Natural killer cell treated with Interleukin-12 subunit alpha and Interleukin-12 subunit beta and Interleukin-15 and Interleukin-18, amount 100 ng/mL, for 72 hours (primary cell): ENCODE measurements at regions not wholly inside any gene's neighbourhood (a gene's known extent, or its start where the extent isn't known, plus 50 kb on each side); places are given as distances from the start of the nearest gene placed in this dataset.
"Not testable (repeated sequence)": the region's sequence is repeated elsewhere in the genome, so short reads cannot be mapped to it uniquely, and the experiment has no call there.

Source experiments
- ATAC-seq, 2 donors: fragments of 150-1000 bp; cut with Tn5 transposase in 1 of 2; sonication (Bioruptor Pico), chemical (Tn5 transposase) in 1 of 2; 2 replicates each; pipeline ENCODE4 v1.10.0; 2021
- DNase-seq: peaks from one replicate; pipeline ENCODE4 v3.0.0; 2022; ENCODE audit warnings: low spot score
- H3K27ac Mint-ChIP-seq, 2 donors: 1 replicate in 1 of 2; 2 replicates in 1 of 2; pipeline ENCODE4 v1.8.0; 2022; ENCODE audit warnings: mixed read lengths in 2 of 2, mild to moderate bottlenecking in 1 of 2, moderate library complexity in 1 of 2
- H3K27me3 Mint-ChIP-seq, 2 donors: 1 replicate in 1 of 2; 2 replicates in 1 of 2; pipeline ENCODE4 v1.8.0; 2022; ENCODE audit warnings: mixed read lengths in 2 of 2
- H3K36me3 Mint-ChIP-seq: one replicate; pipeline ENCODE4 v1.8.0; 2022; ENCODE audit warnings: mixed read lengths
- H3K4me1 Mint-ChIP-seq, 2 donors: 1 replicate in 1 of 2; 2 replicates in 1 of 2; pipeline ENCODE4 v1.8.0; 2022; ENCODE audit warnings: low read depth in 2 of 2, mixed read lengths in 2 of 2, mild to moderate bottlenecking in 1 of 2
- H3K4me3 Mint-ChIP-seq: one replicate; pipeline ENCODE4 v1.8.0; 2022; ENCODE audit warnings: mixed read lengths
- H3K9me3 Mint-ChIP-seq: 2 replicates; pipeline ENCODE4 v1.8.0; 2022; ENCODE audit warnings: mixed read lengths

DNA sequence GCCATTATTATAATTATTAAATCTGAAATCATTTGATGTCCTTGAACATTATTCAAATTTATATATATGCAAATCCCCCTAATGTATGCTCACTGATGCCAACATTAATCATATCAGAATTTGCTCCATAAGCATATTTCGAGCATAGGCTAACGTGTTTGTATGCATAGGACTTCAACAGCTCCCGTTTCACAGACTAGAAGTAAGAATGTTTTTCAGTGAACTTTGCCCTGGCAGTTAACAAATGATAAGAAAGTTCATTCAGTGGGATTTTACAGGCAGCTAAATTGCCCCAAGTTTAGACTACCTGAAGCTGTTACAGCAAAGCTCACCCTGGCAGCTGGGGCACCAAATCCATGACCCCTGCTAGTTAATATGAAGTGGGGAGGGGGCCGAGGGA lies 272.0 kb downstream of the LNPK start:
- Mint-ChIP-seq H3K4me1 (no peaks in the 10 kb centered on the region), H3K36me3 (no peaks in the 10 kb centered on the region), H3K9me3 (peaks cover 3% of the 10 kb centered on the region), H3K27me3 (peaks cover 7 to 9% of the 10 kb centered on the region in 2 donors), H3K27ac (no peak overlapping the region), H3K4me3 (no peak overlapping the region)
- DNase-seq (no peak), ATAC-seq (no peak)

GRCh38 chr2:175729049-175729706 lies 272.9 kb downstream of the LNPK start:
- ATAC-seq = no peak
- H3K36me3 Mint-ChIP-seq = no peaks in the 10 kb centered on the region

GRCh38 chr2:175728032-175728431 lies 274.0 kb downstream of the LNPK start:
- Mint-ChIP-seq H3K9me3 (peaks cover 3% of the 10 kb centered on the region), H3K4me1 (no peaks in the 10 kb centered on the region), H3K4me3 (no peak overlapping the region), H3K27me3 (peaks cover 4 to 14% of the 10 kb centered on the region in 2 donors), H3K27ac (no peak overlapping the region), H3K36me3 (no peaks in the 10 kb centered on the region)
- ATAC-seq (no peak), DNase-seq (no peak)

More at GRCh38 chr2:175729049-175729706, 272.9 kb downstream of the LNPK start:
- Mint-ChIP-seq H3K27ac (no peak overlapping the region), H3K4me1 (no peaks in the 10 kb centered on the region), H3K27me3 (peaks cover 7 to 14% of the 10 kb centered on the region in 2 donors), H3K9me3 (peaks cover 3% of the 10 kb centered on the region), H3K4me3 (no peak overlapping the region)
- no peak for DNase-seq

DNA sequence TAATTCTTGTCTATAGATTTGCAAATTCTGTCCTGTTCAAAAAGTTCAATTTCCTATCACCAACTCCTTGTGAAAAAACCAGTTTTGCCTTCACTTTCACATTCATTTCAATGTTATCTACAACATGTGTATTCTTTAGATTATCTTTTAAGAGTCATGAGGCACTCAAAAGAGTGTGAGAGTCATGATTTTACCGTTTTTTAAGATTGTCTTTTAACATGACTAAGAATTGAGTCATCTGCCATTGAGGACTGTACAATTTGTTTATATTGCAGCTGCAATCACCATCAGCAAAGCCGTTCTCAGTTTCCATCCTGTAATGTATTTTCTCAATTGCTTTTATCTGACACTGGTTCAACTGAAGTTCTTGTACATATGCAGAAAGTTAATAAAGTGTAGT lies 275.8 kb downstream of the LNPK start:
- DNase-seq (no peak), ATAC-seq (no peak)
- Mint-ChIP-seq H3K4me3 (no peak overlapping the region), H3K36me3 (no peaks in the 10 kb centered on the region), H3K27me3 (peaks cover 2 to 14% of the 10 kb centered on the region in 2 donors), H3K27ac (no peak overlapping the region), H3K9me3 (peaks cover 7% of the 10 kb centered on the region), H3K4me1 (no peaks in the 10 kb centered on the region)

DNA sequence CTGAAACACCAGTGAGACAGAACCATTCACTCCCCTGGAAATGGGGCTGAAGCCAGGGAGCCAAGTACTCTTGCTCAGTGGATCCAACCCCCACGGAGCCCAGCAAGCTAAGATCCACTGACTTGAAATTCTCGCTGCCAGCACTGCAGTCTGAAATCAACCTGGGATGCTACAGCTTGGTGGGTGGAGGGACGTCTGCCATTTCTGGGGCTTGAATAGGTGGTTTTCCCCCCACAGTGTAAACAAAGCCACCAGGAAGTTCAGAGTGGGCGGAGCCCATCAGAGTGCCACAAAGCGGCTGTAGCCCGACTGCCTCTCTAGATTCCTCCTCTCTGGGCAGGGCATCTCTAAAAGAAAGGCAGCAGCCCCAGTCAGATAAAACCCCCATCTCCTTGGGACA lies 292.8 kb downstream of the LNPK start:
- Mint-ChIP-seq H3K4me3 (no peak overlapping the region), H3K9me3 (no peaks in the 10 kb centered on the region), H3K4me1 (no peaks in the 10 kb centered on the region), H3K27me3 (peaks cover 16 to 37% of the 10 kb centered on the region in 2 donors), H3K36me3 (no peaks in the 10 kb centered on the region), H3K27ac (no peak overlapping the region)
- DNase-seq (no peak), ATAC-seq (no peak)

DNA sequence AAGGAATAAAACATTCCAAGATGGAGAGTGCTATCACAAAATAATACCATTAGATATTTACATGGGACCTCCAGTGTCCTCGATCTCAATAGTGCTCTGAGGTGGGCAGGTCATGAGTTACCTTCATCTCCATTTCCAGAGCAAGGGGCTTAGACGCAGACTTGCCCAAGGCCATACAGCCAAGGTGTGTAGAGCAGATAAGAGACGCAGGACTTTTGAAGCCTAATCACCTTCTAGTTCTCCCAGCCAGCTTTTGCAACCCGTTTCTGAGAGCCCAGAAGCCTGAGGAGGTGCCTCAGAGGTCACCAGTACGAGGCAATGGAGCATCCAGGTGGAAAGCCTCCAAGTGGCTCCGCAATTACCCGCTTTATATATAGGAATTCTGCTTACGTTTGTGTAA lies 294.7 kb downstream of the LNPK start:
- no peaks in the 10 kb centered on the region for H3K9me3 Mint-ChIP-seq
- H3K4me3 Mint-ChIP-seq = no peak overlapping the region
- DNase-seq (no peak), ATAC-seq (no peak)
- H3K27me3 Mint-ChIP-seq = peaks cover 16 to 35% of the 10 kb centered on the region in 2 donors
- H3K4me1 Mint-ChIP-seq = no peaks in the 10 kb centered on the region
- no peak overlapping the region for H3K27ac Mint-ChIP-seq
- H3K36me3 Mint-ChIP-seq = no peaks in the 10 kb centered on the region

GRCh38 chr2:175704568-175704967 lies 297.5 kb downstream of the LNPK start:
- H3K9me3 Mint-ChIP-seq, DNase-seq, H3K4me3 Mint-ChIP-seq, H3K27ac Mint-ChIP-seq, H3K27me3 Mint-ChIP-seq, H3K4me1 Mint-ChIP-seq, ATAC-seq, H3K36me3 Mint-ChIP-seq: not testable (repeated sequence)

GRCh38 chr2:175698061-175698460 lies 304.0 kb downstream of the LNPK start:
- Mint-ChIP-seq H3K4me3 (no peak overlapping the region), H3K36me3 (no peaks in the 10 kb centered on the region), H3K9me3 (no peaks in the 10 kb centered on the region), H3K27me3 (peaks cover 19 to 35% of the 10 kb centered on the region in 2 donors), H3K27ac (no peak overlapping the region), H3K4me1 (no peaks in the 10 kb centered on the region)
- DNase-seq (no peak), ATAC-seq (no peak)

DNA sequence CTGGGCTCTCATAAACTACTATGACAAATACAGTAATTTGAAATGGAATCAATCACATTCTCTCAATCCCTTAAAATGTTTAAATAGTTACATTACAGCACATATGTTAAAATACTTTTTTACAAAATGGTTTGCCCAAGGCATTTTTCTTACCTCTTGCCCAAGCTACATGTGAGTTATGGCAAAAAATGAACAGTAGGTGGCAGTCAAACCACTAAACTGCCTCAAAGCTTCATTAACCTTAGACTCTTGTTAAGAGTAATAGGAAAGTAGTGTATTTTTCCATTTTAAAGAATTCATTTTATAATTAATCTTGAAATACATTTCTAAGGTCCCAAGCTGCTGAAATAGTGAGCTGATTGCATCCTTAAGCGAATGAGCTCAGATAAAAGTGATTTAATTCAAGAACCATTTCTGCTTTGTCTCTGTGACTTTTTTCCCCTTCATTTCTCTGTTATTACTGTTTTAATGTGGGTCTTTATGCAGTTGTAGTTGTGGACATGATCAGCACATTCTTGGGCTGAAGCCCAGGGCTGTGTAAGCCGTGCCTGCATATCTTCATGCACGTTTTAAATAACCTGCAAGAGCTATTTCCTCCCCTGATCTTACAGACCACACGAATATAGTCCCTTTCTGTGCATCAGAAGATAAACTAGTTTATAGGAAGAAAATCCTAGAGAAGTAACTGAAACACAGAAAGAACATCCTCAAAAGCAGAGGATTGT lies 311.8 kb downstream of the LNPK start:
- H3K27ac Mint-ChIP-seq = no peak overlapping the region
- DNase-seq = no peak
- no peak for ATAC-seq
- no peaks in the 10 kb centered on the region for H3K36me3 Mint-ChIP-seq
- H3K4me1 Mint-ChIP-seq = no peaks in the 10 kb centered on the region
- H3K9me3 Mint-ChIP-seq = no peaks in the 10 kb centered on the region
- peaks cover 30 to 46% of the 10 kb centered on the region in 2 donors for H3K27me3 Mint-ChIP-seq
- no peak overlapping the region for H3K4me3 Mint-ChIP-seq

- no peak overlapping the region for H3K4me3 Mint-ChIP-seq
- H3K36me3 Mint-ChIP-seq = no peaks in the 10 kb centered on the region
- ATAC-seq = no peak
- no peaks in the 10 kb centered on the region for H3K4me1 Mint-ChIP-seq
- no peaks in the 10 kb centered on the region for H3K9me3 Mint-ChIP-seq
- DNase-seq = no peak
- peaks cover 30 to 54% of the 10 kb centered on the region in 2 donors for H3K27me3 Mint-ChIP-seq
- no peak overlapping the region for H3K27ac Mint-ChIP-seq
Measured at GRCh38 chr2:175688243-175688642, 313.8 kb downstream of the LNPK start.

- Mint-ChIP-seq H3K27me3 (peaks cover 30 to 58% of the 10 kb centered on the region in 2 donors), H3K4me1 (no peaks in the 10 kb centered on the region), H3K36me3 (no peaks in the 10 kb centered on the region), H3K9me3 (no peaks in the 10 kb centered on the region), H3K27ac (no peak overlapping the region), H3K4me3 (no peak overlapping the region)
- no peak for DNase-seq
- ATAC-seq = no peak
Measured at GRCh38 chr2:175687465-175687864, 314.6 kb downstream of the LNPK start.

- Mint-ChIP-seq H3K27ac (no peak overlapping the region), H3K36me3 (no peaks in the 10 kb centered on the region), H3K4me3 (no peak overlapping the region), H3K4me1 (no peaks in the 10 kb centered on the region), H3K27me3 (peaks cover 29 to 58% of the 10 kb centered on the region in 2 donors), H3K9me3 (no peaks in the 10 kb centered on the region)
- DNase-seq = no peak
- no peak for ATAC-seq
Measured at GRCh38 chr2:175686002-175686401, 316.1 kb downstream of the LNPK start.

GRCh38 chr2:175684466-175684865 lies 317.6 kb downstream of the LNPK start:
- Mint-ChIP-seq H3K9me3 (no peaks in the 10 kb centered on the region), H3K36me3 (no peaks in the 10 kb centered on the region), H3K4me1 (no peaks in the 10 kb centered on the region), H3K27me3 (peaks cover 24 to 54% of the 10 kb centered on the region in 2 donors), H3K27ac (no peak overlapping the region), H3K4me3 (no peak overlapping the region)
- DNase-seq = no peak
- no peak for ATAC-seq

DNA sequence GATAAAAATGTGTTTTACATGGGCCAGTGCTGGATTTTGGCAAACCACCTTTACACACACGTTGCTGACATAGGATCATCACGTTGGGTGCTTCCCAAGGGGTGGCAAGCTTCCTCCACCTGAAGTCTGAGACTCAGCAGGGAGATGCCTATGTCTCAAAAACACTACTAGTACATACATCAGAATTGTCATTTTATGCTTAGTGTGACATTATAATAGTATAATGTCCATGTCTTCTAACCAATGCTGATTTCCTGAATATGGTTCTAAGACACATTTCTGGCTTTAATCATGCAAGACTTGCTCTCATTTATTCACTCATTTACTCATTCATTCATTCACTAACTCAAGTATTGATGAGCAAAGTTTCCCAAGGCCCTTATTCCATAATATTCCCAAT lies 322.3 kb downstream of the LNPK start:
- H3K4me3 Mint-ChIP-seq = no peak overlapping the region
- H3K36me3 Mint-ChIP-seq = no peaks in the 10 kb centered on the region
- no peaks in the 10 kb centered on the region for H3K4me1 Mint-ChIP-seq
- no peaks in the 10 kb centered on the region for H3K9me3 Mint-ChIP-seq
- ATAC-seq (no peak), DNase-seq (no peak)
- peaks cover 5 to 37% of the 10 kb centered on the region in 2 donors for H3K27me3 Mint-ChIP-seq
- H3K27ac Mint-ChIP-seq = no peak overlapping the region
